BE2C (cell line): ENCODE measurements at regions not wholly inside any gene's neighbourhood (a gene's known extent, or its start where the extent isn't known, plus 50 kb on each side); places are given as distances from the start of the nearest gene placed in this dataset.

ENCODE experiments used
- DNase-seq: peaks from one replicate; pipeline ENCODE4 v3.0.0-alpha.2; 2020
- H3K27me3 ChIP-seq: fragments of 250-450 bp; sonication (Bioruptor Pico); 2 replicates; pipeline ENCODE4 v1.5.1; 2020; ENCODE audit warnings: mild to moderate bottlenecking
- H3K36me3 ChIP-seq: fragments of 250-450 bp; sonication (Bioruptor Pico); 2 replicates; pipeline ENCODE4 v1.5.1; 2020; ENCODE audit warnings: mild to moderate bottlenecking
- H3K4me1 ChIP-seq: fragments of 250-450 bp; sonication (Bioruptor Pico); 2 replicates; pipeline ENCODE4 v1.5.1; 2020
- H3K4me3 ChIP-seq: 2 replicates; pipeline ENCODE4 v1.5.1; 2011; ENCODE audit warnings: low read depth, low read length
- H3K9me3 ChIP-seq: fragments of 250-450 bp; sonication (Bioruptor Pico); 2 replicates; pipeline ENCODE4 v1.5.1; 2020
- CTCF ChIP-seq: IDR thresholded peaks from 2 replicates; pipeline ENCODE4 v1.5.1; 2012; ENCODE audit warnings: mild to moderate bottlenecking, low read depth, low read length

DNA sequence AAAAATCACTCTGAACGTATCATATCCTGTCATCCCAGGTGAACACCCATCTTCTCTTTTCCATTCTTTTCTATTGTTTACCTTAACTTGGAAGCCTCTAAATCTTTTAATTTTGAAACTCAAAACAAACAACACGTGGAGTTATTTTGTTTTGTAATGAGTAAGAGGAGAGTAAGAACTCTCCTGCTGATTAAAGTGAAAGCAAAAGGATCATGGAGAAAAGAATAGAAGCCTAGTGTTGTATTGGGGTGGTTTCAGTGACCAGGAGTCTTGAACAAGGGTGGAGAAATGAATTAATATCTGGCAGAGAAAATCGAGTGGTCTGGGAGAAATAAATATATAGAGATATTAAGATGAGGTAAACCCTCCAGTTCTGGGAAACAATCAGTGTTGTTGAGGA lies 237.4 kb upstream of the UGT8 start:
- Histone ChIP-seq H3K9me3 (no peaks in the 10 kb centered on the region), H3K27me3 (no peaks in the 10 kb centered on the region), H3K36me3 (no peaks in the 10 kb centered on the region), H3K4me1 (no peaks in the 10 kb centered on the region), H3K4me3 (no peak overlapping the region)
- no peak for DNase-seq
- no peak for TF ChIP-seq CTCF

GRCh38 chr4:114364857-114365256 lies 233.8 kb upstream of the UGT8 start:
- Histone ChIP-seq H3K9me3 (no peaks in the 10 kb centered on the region), H3K4me3 (no peak overlapping the region), H3K27me3 (no peaks in the 10 kb centered on the region), H3K4me1 (no peaks in the 10 kb centered on the region), H3K36me3 (no peaks in the 10 kb centered on the region)
- no peak for TF ChIP-seq CTCF
- no peak for DNase-seq

GRCh38 chr4:114365591-114365990 lies 233.0 kb upstream of the UGT8 start:
- no peaks in the 10 kb centered on the region for H3K4me1 ChIP-seq
- no peaks in the 10 kb centered on the region for H3K36me3 ChIP-seq
- no peak for DNase-seq
- H3K9me3 ChIP-seq, result no peaks in the 10 kb centered on the region
- no peaks in the 10 kb centered on the region for H3K27me3 ChIP-seq
- H3K4me3 ChIP-seq, result no peak overlapping the region
- TF ChIP-seq CTCF, result no peak

DNA sequence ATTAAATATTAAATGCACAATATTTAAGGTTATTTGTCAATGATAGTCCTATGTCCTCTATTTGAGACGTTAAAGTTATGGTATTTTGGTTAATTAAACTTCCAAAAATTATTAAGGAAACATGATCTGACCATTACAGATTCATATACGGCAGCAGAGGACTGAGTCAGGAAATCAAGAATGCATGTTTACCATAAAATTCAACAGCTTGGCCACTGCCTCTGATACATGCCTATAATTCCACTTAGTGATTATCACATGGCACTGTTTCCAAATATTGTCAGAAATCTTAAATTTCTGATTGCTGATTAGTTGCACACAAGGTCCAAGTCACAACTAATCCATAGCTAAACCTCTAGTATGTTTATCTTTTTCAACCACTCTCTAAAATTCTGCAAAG lies 232.2 kb upstream of the UGT8 start:
- Histone ChIP-seq H3K9me3 (no peaks in the 10 kb centered on the region), H3K4me3 (no peak overlapping the region), H3K27me3 (no peaks in the 10 kb centered on the region), H3K4me1 (no peaks in the 10 kb centered on the region), H3K36me3 (no peaks in the 10 kb centered on the region)
- no peak for DNase-seq
- no peak for TF ChIP-seq CTCF

DNA sequence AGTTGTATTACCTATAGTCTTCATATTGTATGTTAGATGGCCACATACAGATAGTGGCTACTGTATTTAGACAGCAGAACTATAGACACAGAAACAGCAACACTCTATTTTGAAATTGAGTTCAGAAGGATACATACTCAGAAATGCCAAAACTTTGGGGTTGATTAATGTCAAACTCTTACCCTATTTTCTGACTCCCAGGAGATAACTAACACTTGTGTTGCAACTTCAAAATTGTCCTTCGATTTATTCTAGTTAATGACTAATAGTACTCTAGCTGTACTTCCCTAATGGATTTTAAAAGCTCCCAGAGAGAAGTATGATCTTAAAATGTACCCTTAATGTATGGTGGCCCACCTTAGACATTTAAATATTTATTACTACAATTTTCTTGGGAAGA lies 229.9 kb upstream of the UGT8 start:
- H3K4me3 ChIP-seq, result no peak overlapping the region
- TF ChIP-seq CTCF, result no peak
- no peaks in the 10 kb centered on the region for H3K27me3 ChIP-seq
- H3K4me1 ChIP-seq, result no peaks in the 10 kb centered on the region
- no peaks in the 10 kb centered on the region for H3K9me3 ChIP-seq
- DNase-seq, result no peak
- H3K36me3 ChIP-seq, result no peaks in the 10 kb centered on the region

GRCh38 chr4:114373508-114373907 lies 225.1 kb upstream of the UGT8 start:
- H3K9me3 ChIP-seq, result no peaks in the 10 kb centered on the region
- H3K4me3 ChIP-seq, result no peak overlapping the region
- no peak for TF ChIP-seq CTCF
- H3K27me3 ChIP-seq, result no peaks in the 10 kb centered on the region
- no peak for DNase-seq
- H3K4me1 ChIP-seq, result no peaks in the 10 kb centered on the region
- H3K36me3 ChIP-seq, result no peaks in the 10 kb centered on the region
